HG02938 (cell line): ENCODE measurements at regions not wholly inside any gene's neighbourhood (a gene's known extent, or its start where the extent isn't known, plus 50 kb on each side); places are given as distances from the start of the nearest gene placed in this dataset.
"Not testable (repeated sequence)": the region's sequence is repeated elsewhere in the genome, so short reads cannot be mapped to it uniquely, and the experiment has no call there.

ENCODE experiments used
- ATAC-seq: cut with Tn5 transposase; IDR thresholded peaks from one replicate; pipeline ENCODE4 v1.9.1; 2021; ENCODE audit warnings: mild to moderate bottlenecking, moderate library complexity; ENCODE audit not compliant: unreplicated experiment

DNA sequence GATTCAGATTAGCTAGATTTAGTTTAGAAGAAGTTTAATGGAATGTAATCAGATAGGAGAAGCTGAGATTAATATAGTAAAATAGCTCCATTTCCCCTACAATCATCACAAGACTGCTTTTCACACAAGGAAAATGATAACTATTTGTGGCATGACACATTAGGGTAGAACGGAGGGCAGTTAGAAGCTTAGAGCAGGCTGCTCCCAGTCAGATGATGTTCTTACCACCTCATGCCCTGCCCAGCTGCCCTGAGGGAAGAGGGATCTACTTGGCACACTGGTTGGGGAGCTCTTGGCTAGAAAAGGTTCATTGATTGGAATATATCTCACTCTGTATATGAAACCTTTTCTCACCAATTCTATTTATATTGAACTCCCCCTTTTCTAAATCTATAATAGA is 180.7 kb upstream of the IL15 start:
- ATAC-seq: no peak

DNA sequence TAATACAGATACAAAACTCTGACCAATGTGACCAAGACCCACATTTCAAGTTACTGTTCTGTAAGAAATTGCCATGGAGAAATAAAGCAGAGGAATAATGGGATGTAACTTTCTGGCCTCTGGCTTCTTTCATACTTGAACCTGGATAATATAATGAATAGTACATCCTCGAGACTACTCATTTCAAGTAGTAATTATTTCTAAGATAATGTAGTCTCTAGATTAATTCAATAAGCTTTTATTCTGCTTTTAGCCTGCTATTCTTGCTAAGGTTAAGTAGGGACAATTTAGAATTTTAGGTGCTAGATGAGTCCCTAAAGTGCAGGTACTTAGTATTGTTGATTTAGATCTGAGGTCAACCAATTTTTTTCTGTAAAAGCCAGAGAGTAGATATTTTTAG is 178.7 kb upstream of the IL15 start:
- ATAC-seq: no peak

DNA sequence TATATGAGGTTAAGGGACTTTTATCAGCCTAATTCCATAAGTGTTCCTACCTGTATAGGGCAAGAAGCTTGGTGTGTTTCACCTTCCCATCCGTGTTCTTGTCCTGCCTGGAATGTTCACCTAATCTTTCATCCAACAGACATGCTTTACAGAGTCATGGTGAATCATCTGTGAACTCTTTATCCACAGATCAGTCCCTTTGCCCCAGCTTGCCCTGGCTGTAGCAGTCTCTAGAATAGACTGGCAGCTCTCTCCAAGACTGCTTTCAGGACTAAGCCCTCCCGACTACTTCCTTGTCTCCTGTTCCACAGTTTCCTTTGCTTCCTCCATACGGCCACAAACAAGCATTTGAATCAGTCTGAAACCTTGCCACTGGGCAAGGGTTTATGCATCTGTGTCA is 177.9 kb upstream of the IL15 start:
- ATAC-seq: no peak

DNA sequence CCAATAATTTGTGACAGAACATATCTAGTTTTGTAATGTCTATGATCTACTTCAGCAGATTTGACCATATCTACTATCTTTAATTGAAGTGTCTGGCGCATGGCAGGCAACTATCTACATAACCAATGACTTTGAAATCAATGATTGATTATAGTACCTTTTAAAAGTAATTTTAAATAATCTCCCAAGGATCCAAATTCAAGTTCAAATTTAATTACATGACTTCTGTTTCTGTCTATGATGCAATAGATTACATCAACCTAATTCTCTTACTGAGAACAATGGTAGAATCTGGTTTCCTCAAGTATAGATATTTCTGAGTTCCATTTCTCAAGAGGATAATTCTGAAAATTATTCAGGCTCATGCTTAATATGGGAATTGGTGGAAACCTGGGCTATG is 177.4 kb upstream of the IL15 start:
- no peak for ATAC-seq

DNA sequence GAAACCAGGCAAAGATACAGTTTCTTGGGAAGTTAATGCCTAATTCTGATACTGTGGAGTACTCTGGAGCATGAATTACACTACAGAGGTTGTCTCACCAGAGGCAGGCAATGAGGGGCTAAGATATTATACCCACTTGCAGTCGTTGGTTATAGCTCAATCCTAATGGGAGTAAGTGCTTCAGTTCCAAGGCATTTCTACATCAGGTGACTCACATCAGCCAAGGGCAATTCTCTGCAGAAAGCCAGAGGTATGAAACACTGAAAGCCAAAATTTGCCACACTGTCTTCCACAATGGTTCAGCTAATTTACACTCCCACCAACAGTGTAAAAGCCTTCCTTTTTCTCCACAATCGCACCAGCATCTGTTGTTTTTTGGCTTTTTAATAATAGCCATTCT is 174.0 kb upstream of the IL15 start:
- ATAC-seq: no peak

DNA sequence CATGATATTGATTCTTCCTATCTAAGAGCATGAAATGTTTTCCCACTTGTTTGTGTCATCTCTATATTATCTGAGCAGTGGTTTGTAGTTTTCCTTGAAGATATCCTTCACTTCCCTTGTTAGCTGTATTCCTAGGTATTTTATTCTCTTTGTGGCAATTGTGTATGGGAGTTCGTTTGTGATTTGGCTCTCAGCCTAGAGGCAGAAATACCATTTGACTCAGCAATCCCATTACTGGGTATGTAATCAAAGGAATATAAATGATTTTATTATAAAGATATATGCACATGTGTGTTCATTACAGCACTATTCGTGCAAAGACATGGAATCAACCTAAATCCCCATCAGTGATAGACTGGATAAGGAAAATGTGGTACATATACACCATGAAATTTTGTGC is 172.7 kb upstream of the IL15 start:
- no peak for ATAC-seq

DNA sequence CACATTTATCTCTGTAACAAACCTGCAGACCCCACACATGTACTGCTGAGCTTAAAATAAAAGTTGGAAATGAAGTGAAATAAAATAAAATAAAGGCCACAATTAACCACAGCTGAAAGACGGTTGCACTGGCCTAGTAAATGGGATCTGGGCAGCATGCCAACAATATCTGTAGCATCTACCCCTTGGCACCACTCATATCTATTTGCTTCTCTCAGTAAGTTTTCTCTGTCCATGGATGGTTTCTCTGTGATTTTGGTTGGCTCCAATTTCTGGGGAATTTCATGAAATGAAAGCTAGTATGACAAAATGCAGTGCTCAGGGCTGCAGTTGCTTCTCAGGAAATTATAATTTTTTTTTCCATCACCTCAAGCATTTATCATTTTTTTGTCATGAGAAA is 172.0 kb upstream of the IL15 start:
- no peak for ATAC-seq

DNA sequence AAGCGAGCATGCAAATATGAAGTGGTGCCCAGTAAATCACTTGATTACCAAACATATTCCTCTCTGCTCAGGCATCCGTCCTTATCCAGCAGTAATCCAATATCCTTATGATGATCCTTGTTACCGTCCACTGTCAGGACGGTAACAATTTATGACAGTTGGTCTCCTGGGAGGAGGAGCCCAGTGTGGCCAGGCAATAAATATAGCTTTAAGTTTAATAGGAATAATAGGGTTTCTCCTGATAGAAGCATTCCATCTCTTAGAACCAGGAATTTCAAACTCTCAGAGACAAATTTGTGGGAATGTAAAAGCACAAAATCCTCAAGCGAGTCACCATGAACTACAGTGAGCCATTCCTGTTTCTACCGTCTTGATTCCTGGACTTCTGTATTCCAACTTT is 171.2 kb upstream of the IL15 start:
- no peak for ATAC-seq

DNA sequence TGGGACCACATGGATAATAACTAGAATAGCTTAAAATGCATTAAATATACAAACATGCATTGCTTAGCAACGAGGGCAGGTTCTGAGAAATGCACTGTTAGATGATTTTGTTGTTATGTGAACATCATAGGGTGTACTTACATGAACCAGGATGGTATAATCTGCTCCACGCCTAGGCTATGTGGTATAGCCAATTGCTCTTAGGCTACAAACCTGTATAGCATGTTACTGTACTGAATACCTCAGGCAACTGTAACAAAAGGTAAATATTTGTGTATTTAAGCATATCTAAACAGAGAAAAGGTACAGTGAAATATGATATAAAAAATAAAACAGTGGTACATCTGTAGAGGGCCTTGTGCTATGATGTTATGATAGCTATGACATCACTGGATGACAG is 169.2 kb upstream of the IL15 start:
- no peak for ATAC-seq

DNA sequence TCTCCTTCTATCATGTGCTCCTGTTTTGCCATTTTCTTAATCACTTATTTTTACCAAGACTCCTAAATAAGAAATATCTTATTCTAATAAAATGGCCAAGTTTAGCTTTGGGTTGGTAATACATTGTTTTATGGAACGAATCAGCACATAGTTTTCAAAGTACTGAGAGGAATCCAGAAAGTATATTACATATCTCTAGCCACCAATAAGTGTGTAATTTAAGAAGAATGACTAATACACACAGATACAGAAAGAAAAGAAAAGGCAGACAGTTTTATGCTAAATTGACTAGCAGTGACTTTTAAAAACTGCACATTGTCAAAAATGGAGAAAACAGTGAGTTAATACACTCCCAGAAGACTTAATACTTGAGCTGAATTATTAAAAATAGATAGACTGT is 167.0 kb upstream of the IL15 start:
- no peak for ATAC-seq

DNA sequence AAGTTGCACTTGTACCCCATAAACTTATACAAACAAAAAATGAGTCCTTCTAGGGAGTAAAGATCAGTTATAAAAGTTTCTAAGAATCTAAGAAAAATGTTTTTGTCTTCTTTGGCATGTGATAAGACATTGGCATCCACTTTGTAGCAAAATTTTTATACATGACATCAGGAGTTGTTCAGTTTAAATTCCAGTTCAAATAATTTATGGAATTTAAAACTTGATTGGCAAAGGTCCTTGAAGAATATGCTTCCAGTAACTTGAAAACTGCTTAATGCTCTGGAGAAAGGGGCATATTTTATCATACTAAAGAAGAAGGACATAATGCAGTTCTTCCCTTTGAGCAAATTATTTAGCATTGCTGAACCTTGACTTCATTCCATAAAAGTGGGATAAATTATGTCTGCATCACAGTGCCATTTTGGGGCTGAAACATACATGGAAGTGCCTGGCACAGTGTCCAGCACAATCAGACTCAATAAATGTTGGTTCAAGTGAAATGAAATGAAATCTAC is 163.3 kb upstream of the IL15 start:
- no peak for ATAC-seq

DNA sequence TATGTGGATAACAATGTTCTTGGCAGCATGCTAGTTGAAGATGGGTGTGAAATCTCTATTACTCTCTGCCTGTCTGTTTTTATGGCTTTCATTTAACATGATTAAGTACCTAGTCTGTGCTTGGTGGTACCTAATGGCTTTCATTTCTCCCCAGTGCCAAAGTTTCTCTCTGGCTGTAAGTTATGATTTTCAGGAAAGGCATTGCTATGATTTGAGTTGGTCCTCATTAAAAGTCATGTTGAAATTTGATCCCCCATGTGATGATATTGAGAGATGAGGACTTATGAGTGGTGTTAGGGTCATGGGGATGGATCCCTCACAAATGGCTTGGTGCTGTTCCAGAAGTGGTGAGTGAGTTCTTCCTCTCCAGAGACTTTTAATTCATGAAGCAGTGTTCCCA is 162.4 kb upstream of the IL15 start:
- no peak for ATAC-seq

DNA sequence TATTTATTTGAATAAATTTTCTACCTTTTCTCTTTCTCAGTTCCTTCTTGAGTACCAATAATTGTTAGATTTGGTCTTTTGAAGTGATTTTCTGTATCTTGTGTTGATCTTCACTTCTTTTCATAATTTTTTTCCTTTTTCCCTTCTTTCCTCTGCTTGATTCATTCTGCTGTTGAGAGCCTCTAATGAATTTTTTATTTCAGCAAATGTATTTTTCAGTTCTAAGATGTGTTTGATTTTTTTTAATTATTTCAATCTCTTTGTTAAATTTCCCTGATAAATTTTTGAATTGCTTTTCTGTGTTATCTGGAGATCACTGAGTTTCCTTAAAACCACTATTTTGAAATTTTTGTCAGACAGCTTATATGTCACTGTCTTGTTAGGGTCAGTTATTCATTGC is 155.4 kb upstream of the IL15 start:
- ATAC-seq: no peak

DNA sequence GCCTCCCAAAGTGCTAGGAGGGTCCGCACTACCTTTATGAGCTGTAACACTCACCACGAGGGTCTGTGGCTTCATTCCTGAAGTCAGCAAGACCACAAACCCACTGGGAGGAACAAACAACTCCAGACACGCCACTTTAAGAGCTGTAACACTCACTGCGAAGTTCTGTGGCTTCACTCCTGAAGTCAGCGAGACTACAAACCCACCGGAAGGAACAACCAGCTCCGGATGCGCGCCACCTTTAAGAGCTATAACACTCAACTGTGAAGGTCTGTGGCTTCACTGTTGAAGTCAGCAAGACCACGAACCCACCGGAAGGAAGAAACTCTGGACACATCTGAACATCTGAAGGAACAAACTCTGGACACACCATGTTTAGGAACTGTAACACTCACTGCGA is 152.1 kb upstream of the IL15 start:
- not testable (repeated sequence) for ATAC-seq

DNA sequence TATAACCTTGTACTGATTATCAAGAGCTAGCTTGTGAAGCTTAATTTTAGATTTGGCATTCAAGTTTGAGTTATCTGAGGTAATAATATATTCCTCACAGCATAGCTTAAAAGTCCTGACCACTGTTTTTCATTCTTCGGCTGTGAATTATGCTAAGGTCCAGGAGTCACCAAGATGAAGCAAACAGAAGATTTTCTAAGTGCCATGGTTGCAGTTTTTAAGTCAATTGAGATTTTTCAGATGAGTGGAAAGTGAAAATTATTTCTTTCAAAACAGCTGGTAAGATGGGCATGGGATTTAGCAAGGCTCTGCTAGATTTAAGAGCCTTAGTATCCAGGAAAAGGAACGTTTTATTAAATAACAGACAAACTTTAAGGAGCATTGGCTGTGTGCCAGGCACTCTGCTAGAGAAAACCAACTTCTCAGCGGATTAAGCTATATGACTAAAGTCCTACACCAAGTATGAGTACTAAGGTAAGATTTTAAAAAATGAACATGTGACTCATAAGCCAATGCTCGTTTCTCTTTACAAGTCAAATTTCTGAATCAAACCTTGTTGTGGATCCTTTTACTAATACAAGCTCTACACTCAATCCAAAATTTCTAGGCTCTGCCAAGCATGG is 149.9 kb upstream of the IL15 start:
- no peak for ATAC-seq

DNA sequence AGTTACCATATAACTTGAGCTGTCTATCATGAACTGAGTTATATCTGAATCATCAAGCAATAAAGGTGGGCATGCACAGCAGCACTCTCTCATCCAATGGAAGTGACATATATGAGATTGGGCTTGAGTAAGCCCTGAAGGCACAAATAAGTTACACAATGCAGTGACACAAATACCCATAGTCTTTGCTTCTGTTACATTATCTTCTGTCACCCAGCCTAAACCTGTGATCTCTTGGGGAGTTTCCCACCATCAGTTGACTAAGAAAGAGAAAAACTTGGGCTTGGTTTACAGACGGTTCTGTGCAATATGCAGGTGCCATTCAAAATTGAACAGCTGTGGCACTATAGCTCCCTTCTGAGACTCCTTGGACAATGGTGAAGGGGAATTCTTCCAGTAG is 138.8 kb upstream of the IL15 start:
- ATAC-seq: peak; percentile 93

DNA sequence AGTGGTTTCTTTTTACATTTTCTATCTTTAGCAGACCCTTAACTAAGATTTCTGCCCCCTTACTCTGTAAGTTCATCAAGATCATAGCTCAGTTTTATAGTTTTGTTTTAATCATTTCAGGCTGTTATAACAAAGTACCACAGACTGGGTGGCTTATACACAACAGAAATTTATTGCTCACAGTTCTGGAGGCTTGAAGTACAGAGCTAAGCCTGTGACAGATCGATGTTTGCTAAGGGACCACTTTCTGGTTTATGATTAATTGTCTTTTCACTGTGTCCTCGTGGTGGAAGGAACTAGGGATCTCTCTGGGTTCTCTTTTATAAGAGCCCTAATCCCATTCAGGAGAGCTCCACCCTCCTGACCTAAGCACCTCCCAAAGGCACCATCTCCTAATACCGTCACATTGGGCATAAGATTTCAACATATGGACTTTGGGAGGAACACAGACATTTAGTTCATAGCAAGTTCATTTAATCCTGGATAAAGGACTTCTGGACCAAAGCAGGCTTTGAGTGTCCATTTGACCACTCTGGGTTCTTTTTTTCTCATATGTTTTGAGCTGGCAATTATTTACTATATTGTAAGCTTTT is 137.0 kb upstream of the IL15 start:
- ATAC-seq: no peak

DNA sequence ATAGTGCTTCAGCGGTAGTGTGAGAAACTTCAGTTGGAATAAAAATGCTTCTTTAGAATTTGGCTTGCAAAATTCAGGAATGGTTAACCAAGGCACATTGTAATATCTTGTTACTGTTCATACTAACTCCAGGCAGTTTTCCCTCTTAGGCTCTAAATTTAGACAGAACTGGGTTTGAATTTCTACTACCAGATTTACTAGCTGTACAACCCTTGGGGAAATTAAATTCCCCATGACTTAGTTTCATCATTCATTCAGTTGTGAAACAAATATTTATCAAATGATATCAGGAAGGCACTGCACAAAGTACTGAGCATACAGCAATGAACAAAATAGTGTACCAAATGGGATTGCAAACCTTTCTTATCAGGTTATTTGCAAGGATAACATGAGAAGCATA is 135.0 kb upstream of the IL15 start:
- ATAC-seq: no peak

DNA sequence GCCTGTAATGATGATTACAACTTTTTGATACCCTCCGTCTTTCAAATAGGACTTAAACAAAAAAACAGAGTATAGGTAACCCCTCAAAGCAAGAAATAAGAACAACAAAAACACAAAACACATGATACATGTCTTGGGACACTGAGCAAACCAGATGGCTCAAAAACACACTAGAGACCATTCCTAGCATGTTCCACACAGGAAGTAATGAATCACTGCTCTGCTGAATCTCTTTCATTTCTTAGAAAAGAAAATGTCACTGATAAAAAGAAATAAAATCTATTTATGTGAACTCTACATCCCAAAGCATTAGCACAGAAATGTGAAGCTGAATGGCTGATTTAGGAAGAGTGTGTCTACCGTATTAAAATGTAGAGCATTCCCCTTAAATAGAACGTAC is 134.5 kb upstream of the IL15 start:
- ATAC-seq: no peak

DNA sequence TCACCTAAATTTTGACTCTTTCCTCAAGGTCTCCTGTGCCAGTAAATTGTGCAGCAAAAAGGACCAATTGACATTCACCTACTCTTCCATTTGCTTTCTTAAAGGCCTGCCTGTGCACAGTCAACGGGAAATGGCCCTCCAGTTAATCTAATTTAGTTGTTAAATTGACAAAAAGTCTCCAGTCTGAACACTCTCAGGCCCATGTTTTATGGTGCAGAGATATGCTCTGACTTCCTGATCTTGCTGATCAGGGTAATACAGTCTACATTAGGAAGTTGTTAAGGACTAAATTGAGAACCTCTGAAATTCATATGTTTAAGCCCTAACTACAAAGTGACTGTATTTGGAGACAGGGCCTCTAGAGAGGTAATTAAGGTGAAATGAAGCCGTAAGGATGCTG is 133.6 kb upstream of the IL15 start:
- no peak for ATAC-seq

DNA sequence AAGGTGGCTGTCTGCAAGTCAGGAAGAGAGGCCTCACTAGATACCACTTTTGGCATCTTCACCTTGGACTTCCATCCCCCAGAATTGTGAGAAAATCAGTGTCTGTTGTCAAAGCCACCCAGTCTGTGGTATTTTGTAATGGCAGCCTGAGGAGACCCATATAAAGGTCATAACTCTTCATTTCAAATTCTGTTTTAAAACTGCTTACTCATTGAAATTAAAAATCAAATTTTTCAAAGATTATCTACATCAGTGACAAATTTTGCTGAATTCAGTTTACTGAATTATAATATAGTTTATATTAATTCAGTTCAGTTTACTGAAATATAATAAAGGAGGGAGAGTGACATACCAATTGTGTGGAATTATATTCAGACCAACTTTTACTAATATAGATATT is 133.1 kb upstream of the IL15 start:
- ATAC-seq: no peak

DNA sequence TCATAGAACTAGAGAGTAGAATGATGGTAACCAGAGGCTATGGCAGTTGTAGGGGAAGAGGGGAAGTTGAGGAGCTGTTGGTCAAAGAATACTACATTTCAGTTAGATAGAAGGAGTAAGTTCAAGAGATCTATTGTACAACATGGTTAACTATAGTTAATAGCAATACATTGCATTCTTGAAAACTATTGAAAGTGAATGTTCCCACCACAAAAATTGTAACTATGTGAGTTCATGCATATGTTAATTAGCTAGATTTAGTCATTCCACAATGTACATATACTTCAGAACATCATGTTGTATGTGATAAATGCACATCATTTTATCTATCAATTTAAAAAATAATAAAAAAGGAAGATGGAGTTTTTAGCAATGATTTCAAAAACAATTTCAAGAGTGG is 125.3 kb upstream of the IL15 start:
- ATAC-seq: no peak

DNA sequence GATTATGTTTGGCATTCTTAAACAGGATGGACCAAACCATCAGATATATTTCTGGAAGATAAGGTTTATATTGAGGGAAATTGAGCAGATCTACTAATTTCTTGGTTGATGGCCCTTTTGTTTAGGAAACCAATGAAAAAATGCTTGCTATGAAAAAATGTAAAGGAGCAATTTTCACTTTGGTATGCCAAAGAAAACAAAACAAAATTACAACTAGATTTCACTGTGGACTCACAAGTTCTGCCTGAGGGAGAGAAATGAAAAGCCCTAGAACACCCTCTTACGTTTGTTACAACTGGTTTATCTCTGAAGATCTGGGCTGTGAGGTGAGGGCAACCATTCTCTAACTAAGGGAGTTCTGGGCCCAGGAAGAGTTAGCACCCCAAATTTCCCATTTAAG is 122.5 kb upstream of the IL15 start:
- ATAC-seq: no peak
